ENCODE measurements at regions not wholly inside any gene's neighbourhood (a gene's known extent, or its start where the extent isn't known, plus 50 kb on each side); places are given as distances from the start of the nearest gene placed in this dataset.

GRCh38 chr13:57558051-57558467, 73.5 kb upstream of the PCDH17 start:
- Histone ChIP-seq H3K4me2 (ENCODE audit: insufficient read depth, low read length) (no peak overlapping the region), H3K36me3 (ENCODE audit: insufficient read depth, low read length) (no peaks in the 10 kb centered on the region), H3K27me3 (ENCODE audit: insufficient read depth, low read length) (no peaks in the 10 kb centered on the region), H3K4me1 (ENCODE audit: insufficient read depth, low read length) (no peaks in the 10 kb centered on the region), H3K79me2 (ENCODE audit: insufficient read depth, low read length) (no peaks in the 10 kb centered on the region), H2AFZ (ENCODE audit: low read length) (no peak overlapping the region), H3K9me3 (ENCODE audit: low read depth, low read length) (no peaks in the 10 kb centered on the region), H3K27ac (ENCODE audit: low read depth, low read length) (no peak overlapping the region), H4K20me1 (ENCODE audit: insufficient read depth, low read length) (no peaks in the 10 kb centered on the region), H3K4me3 (ENCODE audit: insufficient read depth, low read length) (no peak overlapping the region)
- TF ChIP-seq CTCF (IDR thresholded peaks at IDR 0.05; ENCODE audit: extremely low read depth, low read depth, low read length) = no peak
- no peak for DNase-seq (ENCODE audit: insufficient read length, low spot score, missing footprints)

- DNase-seq (ENCODE audit: insufficient read length, low spot score, missing footprints) = no peak
- Histone ChIP-seq H3K79me2 (ENCODE audit: insufficient read depth, low read length) (no peaks in the 10 kb centered on the region), H3K4me3 (ENCODE audit: insufficient read depth, low read length) (no peak overlapping the region), H3K9me3 (ENCODE audit: low read depth, low read length) (peaks cover 2% of the 10 kb centered on the region), H2AFZ (ENCODE audit: low read length) (no peak overlapping the region), H3K36me3 (ENCODE audit: insufficient read depth, low read length) (no peaks in the 10 kb centered on the region), H3K27ac (ENCODE audit: low read depth, low read length) (no peak overlapping the region), H3K4me1 (ENCODE audit: insufficient read depth, low read length) (no peaks in the 10 kb centered on the region), H4K20me1 (ENCODE audit: insufficient read depth, low read length) (no peaks in the 10 kb centered on the region), H3K4me2 (ENCODE audit: insufficient read depth, low read length) (no peak overlapping the region), H3K27me3 (ENCODE audit: insufficient read depth, low read length) (no peaks in the 10 kb centered on the region)
- no peak for TF ChIP-seq CTCF (IDR thresholded peaks at IDR 0.05; ENCODE audit: extremely low read depth, low read depth, low read length)
These were observed 62.7 kb upstream of the PCDH17 start for GRCh38 chr13:57568865-57569264.

- H2AFZ ChIP-seq (ENCODE audit: low read length) = no peak overlapping the region
- peaks cover 2% of the 10 kb centered on the region for H3K9me3 ChIP-seq (ENCODE audit: low read depth, low read length)
- H4K20me1 ChIP-seq (ENCODE audit: insufficient read depth, low read length) = no peaks in the 10 kb centered on the region
- no peak overlapping the region for H3K4me2 ChIP-seq (ENCODE audit: insufficient read depth, low read length)
- H3K36me3 ChIP-seq (ENCODE audit: insufficient read depth, low read length) = no peaks in the 10 kb centered on the region
- no peaks in the 10 kb centered on the region for H3K79me2 ChIP-seq (ENCODE audit: insufficient read depth, low read length)
- H3K4me1 ChIP-seq (ENCODE audit: insufficient read depth, low read length) = no peaks in the 10 kb centered on the region
- no peak for DNase-seq (ENCODE audit: insufficient read length, low spot score, missing footprints)
- TF ChIP-seq CTCF (IDR thresholded peaks at IDR 0.05; ENCODE audit: extremely low read depth, low read depth, low read length) = no peak
- H3K27me3 ChIP-seq (ENCODE audit: insufficient read depth, low read length) = no peaks in the 10 kb centered on the region
- H3K4me3 ChIP-seq (ENCODE audit: insufficient read depth, low read length) = no peak overlapping the region
- no peak overlapping the region for H3K27ac ChIP-seq (ENCODE audit: low read depth, low read length)
These were observed 61.6 kb upstream of the PCDH17 start for GRCh38 chr13:57569986-57570385.

All from osteoblast (primary cell).